Memory B cell (primary cell): ENCODE measurements at regions not wholly inside any gene's neighbourhood (a gene's known extent, or its start where the extent isn't known, plus 50 kb on each side); places are given as distances from the start of the nearest gene placed in this dataset.
"Not testable (repeated sequence)": the region's sequence is repeated elsewhere in the genome, so short reads cannot be mapped to it uniquely, and the experiment has no call there.

Experiments
- ATAC-seq: fragments of 150-1000 bp; cut with Tn5 transposase; 2 replicates; pipeline ENCODE4 v1.10.0; 2021; ENCODE audit warnings: low read depth, mild to moderate bottlenecking, moderate library complexity
- DNase-seq, 2 donors: peaks; one replicate each; pipeline ENCODE4 v3.0.0; 2022; ENCODE audit warnings: low spot score in 2 of 2
- H3K27ac Mint-ChIP-seq: one replicate; pipeline ENCODE4 v1.8.0; 2022; ENCODE audit warnings: mild to moderate bottlenecking, moderate library complexity, mixed read lengths
- H3K27me3 Mint-ChIP-seq: one replicate; pipeline ENCODE4 v1.8.0; 2022; ENCODE audit warnings: mixed read lengths
- H3K36me3 Mint-ChIP-seq: one replicate; pipeline ENCODE4 v1.8.0; 2022; ENCODE audit warnings: mild to moderate bottlenecking, mixed read lengths
- H3K4me1 Mint-ChIP-seq: one replicate; pipeline ENCODE4 v1.8.0; 2022; ENCODE audit warnings: mixed read lengths
- H3K4me3 Mint-ChIP-seq: one replicate; pipeline ENCODE4 v1.8.0; 2022; ENCODE audit warnings: mild to moderate bottlenecking, moderate library complexity, mixed read lengths
- H3K9me3 Mint-ChIP-seq: one replicate; pipeline ENCODE4 v1.8.0; 2022; ENCODE audit warnings: mixed read lengths

DNA sequence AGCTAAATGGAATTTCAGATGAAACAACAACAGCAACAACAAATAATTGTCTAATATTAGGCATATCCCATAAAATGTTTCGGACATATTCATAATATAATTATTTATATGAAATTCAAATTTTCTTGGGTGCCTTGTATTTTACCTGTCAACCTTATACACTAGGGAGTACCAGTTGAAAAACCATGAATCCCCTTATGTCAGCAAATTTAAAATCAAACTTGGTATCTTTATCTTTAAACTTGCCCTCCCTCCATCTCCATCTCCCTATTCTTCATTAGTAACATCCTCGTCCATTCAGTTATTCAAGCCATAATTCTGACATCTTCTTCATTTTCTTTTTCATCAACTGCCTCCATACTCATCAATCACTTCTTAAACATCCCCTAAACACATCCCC, 974.5 kb upstream of the HS3ST1 start:
- H3K36me3 Mint-ChIP-seq, result no peaks in the 10 kb centered on the region
- no peak overlapping the region for H3K27ac Mint-ChIP-seq
- H3K9me3 Mint-ChIP-seq, result peaks cover 4% of the 10 kb centered on the region
- ATAC-seq, result no peak
- H3K27me3 Mint-ChIP-seq, result no peaks in the 10 kb centered on the region
- H3K4me1 Mint-ChIP-seq, result no peaks in the 10 kb centered on the region
- DNase-seq, result no peak
- H3K4me3 Mint-ChIP-seq, result no peak overlapping the region

- ATAC-seq, result no peak
- peaks cover 3% of the 10 kb centered on the region for H3K27me3 Mint-ChIP-seq
- peaks cover 8% of the 10 kb centered on the region for H3K9me3 Mint-ChIP-seq
- no peak overlapping the region for H3K27ac Mint-ChIP-seq
- H3K4me1 Mint-ChIP-seq, result no peaks in the 10 kb centered on the region
- DNase-seq, result no peak
- H3K4me3 Mint-ChIP-seq, result no peak overlapping the region
- H3K36me3 Mint-ChIP-seq, result no peaks in the 10 kb centered on the region
Measured at GRCh38 chr4:12399781-12400180, 971.1 kb upstream of the HS3ST1 start.

- ATAC-seq, result no peak
- Mint-ChIP-seq H3K27ac (no peak overlapping the region), H3K27me3 (peaks cover 3% of the 10 kb centered on the region), H3K9me3 (peaks cover 3% of the 10 kb centered on the region), H3K4me3 (no peak overlapping the region), H3K36me3 (no peaks in the 10 kb centered on the region), H3K4me1 (no peaks in the 10 kb centered on the region)
- no peak for DNase-seq
Measured at GRCh38 chr4:12393631-12394262, 965.1 kb upstream of the HS3ST1 start.

GRCh38 chr4:12389604-12390003, 960.9 kb upstream of the HS3ST1 start:
- Mint-ChIP-seq H3K27me3 (no peaks in the 10 kb centered on the region), H3K4me3 (no peak overlapping the region), H3K4me1 (no peaks in the 10 kb centered on the region), H3K36me3 (no peaks in the 10 kb centered on the region), H3K27ac (no peak overlapping the region), H3K9me3 (no peaks in the 10 kb centered on the region)
- DNase-seq (no peak), ATAC-seq (no peak)

GRCh38 chr4:12382567-12382966, 953.9 kb upstream of the HS3ST1 start:
- Mint-ChIP-seq H3K4me1 (no peaks in the 10 kb centered on the region), H3K4me3 (no peak overlapping the region), H3K27ac (no peak overlapping the region), H3K27me3 (no peaks in the 10 kb centered on the region), H3K36me3 (no peaks in the 10 kb centered on the region), H3K9me3 (peaks cover 3% of the 10 kb centered on the region)
- DNase-seq (no peak), ATAC-seq (no peak)

GRCh38 chr4:12379191-12379590, 950.5 kb upstream of the HS3ST1 start:
- ATAC-seq (no peak), DNase-seq (no peak)
- no peaks in the 10 kb centered on the region for H3K27me3 Mint-ChIP-seq
- H3K36me3 Mint-ChIP-seq, result no peaks in the 10 kb centered on the region
- H3K4me1 Mint-ChIP-seq, result no peaks in the 10 kb centered on the region
- no peak overlapping the region for H3K27ac Mint-ChIP-seq
- H3K4me3 Mint-ChIP-seq, result no peak overlapping the region
- H3K9me3 Mint-ChIP-seq, result peaks cover 3% of the 10 kb centered on the region

GRCh38 chr4:12375805-12376204, 947.1 kb upstream of the HS3ST1 start:
- Mint-ChIP-seq H3K4me1 (no peaks in the 10 kb centered on the region), H3K27ac (no peak overlapping the region), H3K36me3 (no peaks in the 10 kb centered on the region), H3K27me3 (no peaks in the 10 kb centered on the region), H3K4me3 (no peak overlapping the region), H3K9me3 (peaks cover 1% of the 10 kb centered on the region)
- ATAC-seq (no peak), DNase-seq (no peak)

- not testable (repeated sequence) for H3K27ac Mint-ChIP-seq, ATAC-seq, DNase-seq, H3K36me3 Mint-ChIP-seq, H3K27me3 Mint-ChIP-seq, H3K4me1 Mint-ChIP-seq, H3K4me3 Mint-ChIP-seq
- peaks cover 13% of the 10 kb centered on the region for H3K9me3 Mint-ChIP-seq
Measured at GRCh38 chr4:12365869-12366268, 937.2 kb upstream of the HS3ST1 start.

- H3K4me3 Mint-ChIP-seq, result no peak overlapping the region
- no peaks in the 10 kb centered on the region for H3K27me3 Mint-ChIP-seq
Measured at GRCh38 chr4:12360391-12360790, 931.7 kb upstream of the HS3ST1 start.

GRCh38 chr4:12359420-12359819, 930.7 kb upstream of the HS3ST1 start:
- Mint-ChIP-seq H3K9me3 (peaks cover 6% of the 10 kb centered on the region), H3K4me1 (no peaks in the 10 kb centered on the region), H3K27me3 (no peaks in the 10 kb centered on the region), H3K36me3 (no peaks in the 10 kb centered on the region), H3K4me3 (no peak overlapping the region), H3K27ac (no peak overlapping the region)
- ATAC-seq, result no peak
- DNase-seq, result no peak

More at GRCh38 chr4:12360391-12360790, 931.7 kb upstream of the HS3ST1 start:
- Mint-ChIP-seq H3K4me1 (no peaks in the 10 kb centered on the region), H3K27ac (no peak overlapping the region), H3K9me3 (peaks cover 12% of the 10 kb centered on the region), H3K36me3 (no peaks in the 10 kb centered on the region)
- DNase-seq (no peak), ATAC-seq (no peak)

- not testable (repeated sequence) for DNase-seq, H3K4me1 Mint-ChIP-seq, H3K27ac Mint-ChIP-seq, ATAC-seq, H3K9me3 Mint-ChIP-seq, H3K4me3 Mint-ChIP-seq, H3K27me3 Mint-ChIP-seq, H3K36me3 Mint-ChIP-seq
Measured at GRCh38 chr4:12333083-12333482, 904.4 kb upstream of the HS3ST1 start.

DNA sequence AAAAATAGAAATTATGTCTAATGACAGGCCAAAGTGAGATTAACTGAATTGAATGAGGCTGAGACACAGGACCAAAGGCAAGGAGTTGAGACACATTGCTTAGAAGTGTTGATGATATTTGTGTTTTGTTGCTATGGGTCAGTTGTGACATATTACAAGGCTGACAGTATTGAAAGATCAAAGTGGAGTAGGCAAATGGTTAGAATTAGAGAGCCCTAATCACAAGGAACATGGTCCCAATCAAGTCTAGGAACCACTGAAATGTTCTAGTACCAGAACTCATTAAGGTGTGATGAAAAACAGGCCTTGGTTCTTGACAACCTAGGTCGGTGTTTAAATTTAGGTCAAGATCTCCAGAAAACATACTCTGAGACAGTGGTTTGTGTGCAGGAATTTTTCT, 896.3 kb upstream of the HS3ST1 start:
- H3K27me3 Mint-ChIP-seq, result no peaks in the 10 kb centered on the region
- no peak overlapping the region for H3K27ac Mint-ChIP-seq
- DNase-seq (no peak), ATAC-seq (no peak)
- H3K36me3 Mint-ChIP-seq, result no peaks in the 10 kb centered on the region
- no peaks in the 10 kb centered on the region for H3K9me3 Mint-ChIP-seq
- H3K4me1 Mint-ChIP-seq, result no peaks in the 10 kb centered on the region
- no peak overlapping the region for H3K4me3 Mint-ChIP-seq

GRCh38 chr4:12319765-12320164, 891.1 kb upstream of the HS3ST1 start:
- H3K36me3 Mint-ChIP-seq, result no peaks in the 10 kb centered on the region
- no peaks in the 10 kb centered on the region for H3K4me1 Mint-ChIP-seq
- no peak overlapping the region for H3K27ac Mint-ChIP-seq
- no peak overlapping the region for H3K4me3 Mint-ChIP-seq
- ATAC-seq (no peak), DNase-seq (no peak)
- H3K27me3 Mint-ChIP-seq, result no peaks in the 10 kb centered on the region
- no peaks in the 10 kb centered on the region for H3K9me3 Mint-ChIP-seq

- Mint-ChIP-seq H3K4me1 (no peaks in the 10 kb centered on the region), H3K27ac (no peak overlapping the region), H3K27me3 (no peaks in the 10 kb centered on the region), H3K36me3 (no peaks in the 10 kb centered on the region), H3K4me3 (no peak overlapping the region), H3K9me3 (no peaks in the 10 kb centered on the region)
- ATAC-seq (no peak), DNase-seq (no peak)
Measured at GRCh38 chr4:12304905-12305304, 876.2 kb upstream of the HS3ST1 start.

GRCh38 chr4:12296366-12296765, 867.7 kb upstream of the HS3ST1 start:
- Mint-ChIP-seq H3K27me3 (no peaks in the 10 kb centered on the region), H3K27ac (no peak overlapping the region), H3K4me3 (no peak overlapping the region), H3K36me3 (no peaks in the 10 kb centered on the region), H3K4me1 (no peaks in the 10 kb centered on the region), H3K9me3 (peaks cover 2% of the 10 kb centered on the region)
- DNase-seq (no peak), ATAC-seq (no peak)
